ENCODE measurements at regions not wholly inside any gene's neighbourhood (a gene's known extent, or its start where the extent isn't known, plus 50 kb on each side); places are given as distances from the start of the nearest gene placed in this dataset.

GRCh38 chr5:109483395-109483971 is 73.7 kb upstream of the PJA2 start:
- no CpG with 5 or more reads among the region's 2 CpGs for WGBS (ENCODE audit: extremely low coverage, insufficient coverage, insufficient read length)
- Histone ChIP-seq H2BK5ac (ENCODE audit: low read depth, low read length, poor library complexity) (no peak overlapping the region), H3K79me2 (ENCODE audit: control insufficient read depth, insufficient read depth, low read length, poor library complexity) (no peaks in the 10 kb centered on the region), H3K14ac (ENCODE audit: low read length) (no peak overlapping the region), H4K12ac (ENCODE audit: low read depth, low read length) (no peak overlapping the region), H2BK12ac (ENCODE audit: low read length) (no peak overlapping the region), H3K9ac (ENCODE audit: low read length) (no peak overlapping the region), H3K4ac (ENCODE audit: low read depth, low read length) (no peak overlapping the region), H2AK5ac (ENCODE audit: low read length) (no peak overlapping the region), H4K91ac (ENCODE audit: low read depth, low read length) (no peak overlapping the region), H3K79me1 (ENCODE audit: low read length) (no peaks in the 10 kb centered on the region), H2AFZ (ENCODE audit: insufficient read depth, low read length, poor library complexity) (no peak overlapping the region), H3K27ac (ENCODE audit: low read depth, low read length) (no peak overlapping the region), H3K23ac (ENCODE audit: low read length) (no peak overlapping the region), H3K18ac (ENCODE audit: low read length) (no peak overlapping the region), H4K8ac (ENCODE audit: low read depth, low read length) (no peak overlapping the region), H3K4me2 (ENCODE audit: low read length) (no peak overlapping the region), H2BK120ac (ENCODE audit: insufficient read depth, low read length, poor library complexity) (no peak overlapping the region), H3K4me3 (ENCODE audit: low read depth, low read length) (no peak overlapping the region), H3K4me1 (ENCODE audit: control insufficient read depth in 1 of 2, insufficient read depth in 2 of 2, low read length in 2 of 2) (no peaks in the 10 kb centered on the region), H3K9me3 (ENCODE audit: insufficient read depth, low read depth, low read length) (no peaks in the 10 kb centered on the region), H3K36me3 (ENCODE audit: control insufficient read depth in 1 of 2, insufficient read depth in 2 of 2, low read length in 2 of 2) (peaks cover 0 to 1% of the 10 kb centered on the region in 2 experiments), H3K27me3 (ENCODE audit: insufficient read depth, low read length) (no peaks in the 10 kb centered on the region)
- no peak for DNase-seq

- no peak overlapping the region for H3K14ac ChIP-seq (ENCODE audit: low read length)
- H3K27me3 ChIP-seq (ENCODE audit: insufficient read depth, low read length) = no peaks in the 10 kb centered on the region
- H3K36me3 ChIP-seq (ENCODE audit: control insufficient read depth in 1 of 2, insufficient read depth in 2 of 2, low read length in 2 of 2) = peaks cover 0 to 1% of the 10 kb centered on the region in 2 experiments
- H3K79me1 ChIP-seq (ENCODE audit: low read length) = no peaks in the 10 kb centered on the region
- H2BK120ac ChIP-seq (ENCODE audit: insufficient read depth, low read length, poor library complexity) = no peak overlapping the region
- no peak overlapping the region for H2BK12ac ChIP-seq (ENCODE audit: low read length)
- no peak for DNase-seq
- no peak overlapping the region for H4K12ac ChIP-seq (ENCODE audit: low read depth, low read length)
- no peak overlapping the region for H2AK5ac ChIP-seq (ENCODE audit: low read length)
- H2BK5ac ChIP-seq (ENCODE audit: low read depth, low read length, poor library complexity) = no peak overlapping the region
- no peaks in the 10 kb centered on the region for H3K9me3 ChIP-seq (ENCODE audit: insufficient read depth, low read depth, low read length)
- H3K9ac ChIP-seq (ENCODE audit: low read length) = no peak overlapping the region
- H3K79me2 ChIP-seq (ENCODE audit: control insufficient read depth, insufficient read depth, low read length, poor library complexity) = no peaks in the 10 kb centered on the region
- no peak overlapping the region for H3K4ac ChIP-seq (ENCODE audit: low read depth, low read length)
- H3K4me3 ChIP-seq (ENCODE audit: low read depth, low read length) = no peak overlapping the region
- H2AFZ ChIP-seq (ENCODE audit: insufficient read depth, low read length, poor library complexity) = no peak overlapping the region
- no CpG with 5 or more reads among the region's 5 CpGs for WGBS (ENCODE audit: extremely low coverage, insufficient coverage, insufficient read length)
- H3K27ac ChIP-seq (ENCODE audit: low read depth, low read length) = no peak overlapping the region
- no peaks in the 10 kb centered on the region for H3K4me1 ChIP-seq (ENCODE audit: control insufficient read depth in 1 of 2, insufficient read depth in 2 of 2, low read length in 2 of 2)
- H4K8ac ChIP-seq (ENCODE audit: low read depth, low read length) = no peak overlapping the region
- no peak overlapping the region for H4K91ac ChIP-seq (ENCODE audit: low read depth, low read length)
- H3K4me2 ChIP-seq (ENCODE audit: low read length) = no peak overlapping the region
- no peak overlapping the region for H3K18ac ChIP-seq (ENCODE audit: low read length)
- H3K23ac ChIP-seq (ENCODE audit: low read length) = no peak overlapping the region
These were observed 73.0 kb upstream of the PJA2 start for GRCh38 chr5:109482748-109483147.

GRCh38 chr5:109479260-109479860 is 69.6 kb upstream of the PJA2 start:
- no peak overlapping the region for H4K8ac ChIP-seq (ENCODE audit: low read depth, low read length)
- no peak overlapping the region for H2BK120ac ChIP-seq (ENCODE audit: insufficient read depth, low read length, poor library complexity)
- WGBS (ENCODE audit: extremely low coverage, insufficient coverage, insufficient read length) = no CpG with 5 or more reads among the region's 2 CpGs
- no peak overlapping the region for H4K12ac ChIP-seq (ENCODE audit: low read depth, low read length)
- H2AFZ ChIP-seq (ENCODE audit: insufficient read depth, low read length, poor library complexity) = no peak overlapping the region
- no peak overlapping the region for H3K4me2 ChIP-seq (ENCODE audit: low read length)
- no peaks in the 10 kb centered on the region for H3K79me2 ChIP-seq (ENCODE audit: control insufficient read depth, insufficient read depth, low read length, poor library complexity)
- no peak overlapping the region for H2AK5ac ChIP-seq (ENCODE audit: low read length)
- no peak overlapping the region for H3K4me3 ChIP-seq (ENCODE audit: low read depth, low read length)
- no peaks in the 10 kb centered on the region for H3K36me3 ChIP-seq (ENCODE audit: control insufficient read depth in 1 of 2, insufficient read depth in 2 of 2, low read length in 2 of 2)
- no peak overlapping the region for H3K23ac ChIP-seq (ENCODE audit: low read length)
- no peaks in the 10 kb centered on the region for H3K9me3 ChIP-seq (ENCODE audit: insufficient read depth, low read depth, low read length)
- H3K27ac ChIP-seq (ENCODE audit: low read depth, low read length) = no peak overlapping the region
- no peak overlapping the region for H3K14ac ChIP-seq (ENCODE audit: low read length)
- H4K91ac ChIP-seq (ENCODE audit: low read depth, low read length) = no peak overlapping the region
- H2BK12ac ChIP-seq (ENCODE audit: low read length) = no peak overlapping the region
- H3K79me1 ChIP-seq (ENCODE audit: low read length) = no peaks in the 10 kb centered on the region
- no peaks in the 10 kb centered on the region for H3K4me1 ChIP-seq (ENCODE audit: control insufficient read depth in 1 of 2, insufficient read depth in 2 of 2, low read length in 2 of 2)
- no peak overlapping the region for H3K18ac ChIP-seq (ENCODE audit: low read length)
- H3K27me3 ChIP-seq (ENCODE audit: insufficient read depth, low read length) = no peaks in the 10 kb centered on the region
- H2BK5ac ChIP-seq (ENCODE audit: low read depth, low read length, poor library complexity) = no peak overlapping the region
- DNase-seq = peak in 1 of 2 donors; percentile 52
- H3K9ac ChIP-seq (ENCODE audit: low read length) = no peak overlapping the region
- H3K4ac ChIP-seq (ENCODE audit: low read depth, low read length) = no peak overlapping the region

DNA sequence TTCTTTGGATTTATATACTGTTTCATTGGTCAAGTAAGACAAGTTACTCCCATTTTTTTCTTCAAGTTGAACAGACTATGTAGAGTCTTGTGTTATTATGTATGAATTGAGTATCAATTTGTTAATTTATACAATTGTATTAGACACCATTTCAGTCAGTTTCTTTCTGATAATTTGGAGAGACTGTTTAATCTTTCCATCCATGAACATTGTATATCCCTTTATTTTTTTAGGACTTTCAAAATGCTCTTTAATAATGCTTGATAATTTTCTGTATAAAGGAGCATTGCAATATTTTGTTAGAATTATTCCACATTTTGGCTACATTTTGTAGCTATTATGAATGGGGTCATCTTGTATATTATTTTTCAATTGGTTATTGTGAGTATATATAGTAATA is 69.1 kb upstream of the PJA2 start:
- no peak overlapping the region for H3K9ac ChIP-seq (ENCODE audit: low read length)
- H3K4me3 ChIP-seq (ENCODE audit: low read depth, low read length) = no peak overlapping the region
- H2BK120ac ChIP-seq (ENCODE audit: insufficient read depth, low read length, poor library complexity) = no peak overlapping the region
- H3K4me1 ChIP-seq (ENCODE audit: control insufficient read depth in 1 of 2, insufficient read depth in 2 of 2, low read length in 2 of 2) = no peaks in the 10 kb centered on the region
- no peak overlapping the region for H3K14ac ChIP-seq (ENCODE audit: low read length)
- no peak overlapping the region for H2BK5ac ChIP-seq (ENCODE audit: low read depth, low read length, poor library complexity)
- no peak for DNase-seq
- H2AFZ ChIP-seq (ENCODE audit: insufficient read depth, low read length, poor library complexity) = no peak overlapping the region
- H4K8ac ChIP-seq (ENCODE audit: low read depth, low read length) = no peak overlapping the region
- H4K91ac ChIP-seq (ENCODE audit: low read depth, low read length) = no peak overlapping the region
- H2BK12ac ChIP-seq (ENCODE audit: low read length) = no peak overlapping the region
- no peak overlapping the region for H3K4me2 ChIP-seq (ENCODE audit: low read length)
- no peak overlapping the region for H3K27ac ChIP-seq (ENCODE audit: low read depth, low read length)
- no peak overlapping the region for H3K18ac ChIP-seq (ENCODE audit: low read length)
- no peaks in the 10 kb centered on the region for H3K79me1 ChIP-seq (ENCODE audit: low read length)
- H3K23ac ChIP-seq (ENCODE audit: low read length) = no peak overlapping the region
- no peaks in the 10 kb centered on the region for H3K27me3 ChIP-seq (ENCODE audit: insufficient read depth, low read length)
- no peaks in the 10 kb centered on the region for H3K36me3 ChIP-seq (ENCODE audit: control insufficient read depth in 1 of 2, insufficient read depth in 2 of 2, low read length in 2 of 2)
- H3K9me3 ChIP-seq (ENCODE audit: insufficient read depth, low read depth, low read length) = no peaks in the 10 kb centered on the region
- H3K4ac ChIP-seq (ENCODE audit: low read depth, low read length) = no peak overlapping the region
- no peak overlapping the region for H4K12ac ChIP-seq (ENCODE audit: low read depth, low read length)
- no peak overlapping the region for H2AK5ac ChIP-seq (ENCODE audit: low read length)
- no peaks in the 10 kb centered on the region for H3K79me2 ChIP-seq (ENCODE audit: control insufficient read depth, insufficient read depth, low read length, poor library complexity)
